Mucosa of rectum (tissue), 2 donors: ENCODE measurements at regions not wholly inside any gene's neighbourhood (a gene's known extent, or its start where the extent isn't known, plus 50 kb on each side); places are given as distances from the start of the nearest gene placed in this dataset.

Source experiments
- H3K27ac ChIP-seq, 2 donors: one replicate each; pipeline ENCODE4 v1.7.0; 2013; ENCODE audit warnings: inconsistent platforms in 2 of 2, low read depth in 2 of 2, low read length in 2 of 2
- H3K27me3 ChIP-seq, 2 donors: one replicate each; pipeline ENCODE4 v1.7.0; 2013; ENCODE audit warnings: low read length in 2 of 2; ENCODE audit not compliant: control insufficient read depth in 2 of 2, insufficient read depth in 2 of 2
- H3K36me3 ChIP-seq, 2 donors: one replicate each; pipeline ENCODE4 v1.7.0; 2013; ENCODE audit warnings: low read length in 2 of 2; ENCODE audit not compliant: control insufficient read depth in 2 of 2, insufficient read depth in 2 of 2
- H3K4me1 ChIP-seq, 2 donors: one replicate each; pipeline ENCODE4 v1.7.0; 2013; ENCODE audit warnings: low read length in 2 of 2, mild to moderate bottlenecking in 1 of 2; ENCODE audit not compliant: control insufficient read depth in 2 of 2, insufficient read depth in 2 of 2
- H3K4me3 ChIP-seq, 2 donors: one replicate each; pipeline ENCODE4 v1.7.0; 2013; ENCODE audit warnings: low read length in 2 of 2
- H3K9ac ChIP-seq, 2 donors: one replicate each; pipeline ENCODE4 v1.7.0; 2013; ENCODE audit warnings: low read length in 2 of 2, low read depth in 1 of 2, mild to moderate bottlenecking in 1 of 2
- H3K9me3 ChIP-seq, 2 donors: one replicate each; pipeline ENCODE4 v1.7.0; 2013; ENCODE audit warnings: low read length in 2 of 2; ENCODE audit not compliant: control insufficient read depth in 2 of 2
- donor health status: healthy.
- donor health status: Normal muscosa, but diverticular disease.

DNA sequence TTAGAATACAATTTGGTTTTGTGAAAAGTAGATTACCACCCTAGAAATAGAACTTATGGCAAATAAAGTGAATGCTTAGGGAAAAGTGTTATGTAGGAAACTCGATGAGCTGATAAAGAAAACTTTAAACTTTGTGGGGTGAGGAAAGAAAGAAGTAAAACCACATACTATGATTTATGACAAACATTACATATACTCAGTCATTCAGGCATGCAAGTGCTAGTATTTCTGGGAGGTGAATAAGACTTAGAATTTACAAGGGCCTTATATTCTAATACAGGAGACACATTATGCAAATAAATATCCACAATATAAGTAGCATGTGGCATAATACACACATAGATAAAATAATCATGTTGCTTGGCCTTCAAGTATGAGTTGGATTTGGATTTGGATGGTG lies 618.1 kb downstream of the XIRP2 start:
- H3K4me3 ChIP-seq: no peak overlapping the region
- no peak overlapping the region for H3K27ac ChIP-seq
- no peaks in the 10 kb centered on the region for H3K9me3 ChIP-seq
- H3K9ac ChIP-seq: no peak overlapping the region
- H3K4me1 ChIP-seq: peaks cover 4 to 6% of the 10 kb centered on the region in 2 donors
- no peaks in the 10 kb centered on the region for H3K36me3 ChIP-seq
- H3K27me3 ChIP-seq: no peaks in the 10 kb centered on the region

DNA sequence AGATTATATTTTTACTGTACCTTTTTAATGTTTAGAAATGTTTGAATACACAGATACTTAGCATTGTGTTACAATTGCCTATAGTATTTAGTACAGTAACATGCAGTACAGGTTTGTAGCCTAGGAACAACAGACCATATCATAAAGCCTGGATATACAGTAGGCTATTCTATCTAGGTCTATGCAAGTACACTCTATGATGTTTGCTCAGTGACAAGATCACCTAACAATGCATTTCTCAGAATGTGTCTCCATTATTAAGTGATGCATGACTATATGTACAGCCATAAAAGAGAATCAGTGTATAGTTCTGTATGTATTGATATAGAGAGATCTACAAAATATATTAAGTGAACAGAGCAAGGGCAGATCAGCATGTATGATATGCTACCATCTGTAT lies 616.4 kb downstream of the XIRP2 start:
- Histone ChIP-seq H3K9me3 (no peaks in the 10 kb centered on the region), H3K4me3 (no peak overlapping the region), H3K36me3 (no peaks in the 10 kb centered on the region), H3K9ac (no peak overlapping the region), H3K27ac (no peak overlapping the region), H3K4me1 (peaks cover 0 to 3% of the 10 kb centered on the region in 2 donors), H3K27me3 (no peaks in the 10 kb centered on the region)

DNA sequence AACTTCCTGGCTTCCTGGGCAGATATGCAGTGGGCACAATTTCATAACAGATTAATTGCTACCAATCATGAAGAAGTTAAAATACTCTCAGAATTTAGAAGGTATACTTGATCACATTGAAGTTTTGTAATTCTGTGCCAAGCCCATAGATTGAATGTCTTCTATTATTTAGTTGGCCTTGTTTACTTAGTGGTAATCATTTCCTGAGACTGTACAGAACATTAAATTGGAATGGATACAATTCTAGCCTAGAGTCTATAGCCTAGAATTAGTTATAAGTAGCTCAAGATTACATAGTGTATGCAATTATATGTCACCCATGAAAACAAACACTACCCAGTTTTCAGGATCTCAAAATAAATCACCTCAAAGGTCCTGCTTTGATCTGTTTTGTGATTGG lies 615.8 kb downstream of the XIRP2 start:
- no peak overlapping the region for H3K9ac ChIP-seq
- H3K4me1 ChIP-seq: no peaks in the 10 kb centered on the region
- no peaks in the 10 kb centered on the region for H3K9me3 ChIP-seq
- no peak overlapping the region for H3K4me3 ChIP-seq
- H3K27ac ChIP-seq: no peak overlapping the region
- H3K36me3 ChIP-seq: no peaks in the 10 kb centered on the region
- no peaks in the 10 kb centered on the region for H3K27me3 ChIP-seq

GRCh38 chr2:167501618-167502017 lies 613.3 kb downstream of the XIRP2 start:
- H3K27me3 ChIP-seq: no peaks in the 10 kb centered on the region
- no peak overlapping the region for H3K4me3 ChIP-seq
- no peaks in the 10 kb centered on the region for H3K9me3 ChIP-seq
- H3K27ac ChIP-seq: no peak overlapping the region
- H3K36me3 ChIP-seq: no peaks in the 10 kb centered on the region
- H3K9ac ChIP-seq: no peak overlapping the region
- H3K4me1 ChIP-seq: no peaks in the 10 kb centered on the region

GRCh38 chr2:167493862-167494261 lies 605.6 kb downstream of the XIRP2 start:
- Histone ChIP-seq H3K36me3 (no peaks in the 10 kb centered on the region), H3K9me3 (no peaks in the 10 kb centered on the region), H3K9ac (no peak overlapping the region), H3K4me1 (no peaks in the 10 kb centered on the region), H3K27ac (no peak overlapping the region), H3K4me3 (no peak overlapping the region), H3K27me3 (no peaks in the 10 kb centered on the region)

DNA sequence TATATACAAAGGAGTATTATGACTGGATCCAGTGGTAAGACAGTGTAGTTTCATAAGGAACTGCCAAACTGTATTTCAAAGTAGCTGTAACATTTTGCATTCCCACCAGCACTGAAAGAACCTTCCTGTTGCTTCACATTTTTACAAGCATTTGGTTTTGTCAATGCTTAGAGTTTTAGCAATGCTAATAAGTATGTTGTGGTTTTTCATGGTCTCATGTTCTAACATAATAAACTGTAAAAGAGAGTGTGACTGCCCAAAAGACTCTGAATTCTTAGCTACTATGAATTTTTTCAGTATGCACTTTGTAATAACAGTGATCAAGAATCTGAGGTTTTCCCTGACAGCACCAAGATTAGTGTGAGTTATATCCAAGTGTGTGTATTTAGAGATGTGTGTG lies 604.2 kb downstream of the XIRP2 start:
- Histone ChIP-seq H3K9ac (no peak overlapping the region), H3K9me3 (no peaks in the 10 kb centered on the region), H3K4me1 (no peaks in the 10 kb centered on the region), H3K4me3 (no peak overlapping the region), H3K27me3 (no peaks in the 10 kb centered on the region), H3K36me3 (no peaks in the 10 kb centered on the region), H3K27ac (no peak overlapping the region)

DNA sequence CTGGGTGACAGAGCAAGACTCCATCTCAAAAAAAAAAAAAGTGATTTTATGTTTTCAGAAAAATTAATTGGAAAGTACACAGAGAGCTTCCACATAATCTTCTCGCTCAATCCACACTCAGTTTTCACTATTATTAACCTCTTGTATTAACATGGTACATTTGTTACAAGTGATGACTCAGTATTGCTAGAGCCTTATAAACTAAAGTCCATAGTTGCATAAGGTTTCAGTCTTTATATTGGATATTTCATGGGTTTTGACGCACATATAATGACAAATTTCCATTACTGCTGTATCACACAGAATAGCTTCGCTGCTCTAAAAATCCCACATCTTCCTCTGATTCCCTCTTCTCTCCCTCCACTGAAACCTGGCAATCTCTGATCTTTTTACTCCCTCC lies 603.5 kb downstream of the XIRP2 start:
- no peak overlapping the region for H3K4me3 ChIP-seq
- no peaks in the 10 kb centered on the region for H3K27me3 ChIP-seq
- H3K36me3 ChIP-seq: no peaks in the 10 kb centered on the region
- H3K27ac ChIP-seq: no peak overlapping the region
- H3K9me3 ChIP-seq: no peaks in the 10 kb centered on the region
- H3K4me1 ChIP-seq: no peaks in the 10 kb centered on the region
- no peak overlapping the region for H3K9ac ChIP-seq

DNA sequence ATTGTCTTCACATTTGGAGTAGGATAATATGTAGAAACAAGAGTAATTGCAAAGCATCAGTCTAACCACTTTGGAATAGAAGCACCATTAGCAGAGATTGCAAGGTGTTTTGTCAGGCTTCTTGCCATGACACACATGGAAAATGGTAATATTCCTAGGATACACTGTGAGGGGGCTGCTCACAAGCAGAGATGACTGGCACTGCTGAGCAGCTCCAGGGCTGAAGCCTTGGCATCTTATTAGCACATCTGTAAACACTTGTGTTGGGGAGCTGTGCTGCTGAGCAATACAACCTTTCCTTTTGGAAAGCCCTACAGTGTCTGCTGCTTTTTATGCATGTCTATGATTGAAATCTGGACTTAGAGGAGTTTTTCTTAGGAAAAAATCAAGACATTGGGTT lies 602.2 kb downstream of the XIRP2 start:
- H3K9ac ChIP-seq: no peak overlapping the region
- no peaks in the 10 kb centered on the region for H3K9me3 ChIP-seq
- H3K27me3 ChIP-seq: no peaks in the 10 kb centered on the region
- H3K4me1 ChIP-seq: no peaks in the 10 kb centered on the region
- no peak overlapping the region for H3K4me3 ChIP-seq
- no peak overlapping the region for H3K27ac ChIP-seq
- no peaks in the 10 kb centered on the region for H3K36me3 ChIP-seq

GRCh38 chr2:167489325-167489724 lies 601.0 kb downstream of the XIRP2 start:
- H3K36me3 ChIP-seq: no peaks in the 10 kb centered on the region
- no peaks in the 10 kb centered on the region for H3K4me1 ChIP-seq
- no peak overlapping the region for H3K27ac ChIP-seq
- H3K9ac ChIP-seq: no peak overlapping the region
- H3K9me3 ChIP-seq: no peaks in the 10 kb centered on the region
- no peak overlapping the region for H3K4me3 ChIP-seq
- H3K27me3 ChIP-seq: no peaks in the 10 kb centered on the region

DNA sequence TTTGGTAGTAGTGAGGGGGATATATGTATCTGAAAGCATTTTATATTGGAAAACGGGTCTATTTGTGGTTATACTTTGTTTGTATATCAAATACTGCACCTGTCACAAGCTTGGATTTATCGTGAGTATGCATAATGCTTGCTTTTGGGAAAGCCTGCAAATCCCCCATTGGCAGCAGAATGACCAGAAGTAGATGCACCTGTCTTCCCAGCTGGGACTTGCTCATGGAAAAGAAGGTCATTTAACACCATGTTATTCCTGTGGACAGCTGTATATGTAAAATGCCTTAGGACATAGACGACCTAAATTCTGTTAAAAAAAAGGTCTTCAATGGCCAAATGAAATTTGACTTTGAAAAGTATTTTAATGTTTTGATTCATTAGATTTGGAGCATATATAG lies 599.4 kb downstream of the XIRP2 start:
- no peaks in the 10 kb centered on the region for H3K27me3 ChIP-seq

GRCh38 chr2:167484875-167485274 lies 596.6 kb downstream of the XIRP2 start:
- H3K9ac ChIP-seq: no peak overlapping the region
- no peaks in the 10 kb centered on the region for H3K36me3 ChIP-seq
- H3K27ac ChIP-seq: no peak overlapping the region
- no peaks in the 10 kb centered on the region for H3K9me3 ChIP-seq
- no peaks in the 10 kb centered on the region for H3K27me3 ChIP-seq
- H3K4me3 ChIP-seq: no peak overlapping the region
- no peaks in the 10 kb centered on the region for H3K4me1 ChIP-seq

More for the DNA sequence above, 599.4 kb downstream of the XIRP2 start:
- H3K27ac ChIP-seq: no peak overlapping the region
- no peaks in the 10 kb centered on the region for H3K9me3 ChIP-seq
- H3K36me3 ChIP-seq: no peaks in the 10 kb centered on the region
- H3K4me3 ChIP-seq: no peak overlapping the region
- no peaks in the 10 kb centered on the region for H3K4me1 ChIP-seq
- H3K9ac ChIP-seq: no peak overlapping the region
